NCI-H1436 (cell line): ENCODE measurements at regions not wholly inside any gene's neighbourhood (a gene's known extent, or its start where the extent isn't known, plus 50 kb on each side); places are given as distances from the start of the nearest gene placed in this dataset.

ENCODE experiments used
- DNase-seq: peaks from one replicate; lab custom pipeline; 2025; lab: John Stamatoyannopoulos, UW

DNA sequence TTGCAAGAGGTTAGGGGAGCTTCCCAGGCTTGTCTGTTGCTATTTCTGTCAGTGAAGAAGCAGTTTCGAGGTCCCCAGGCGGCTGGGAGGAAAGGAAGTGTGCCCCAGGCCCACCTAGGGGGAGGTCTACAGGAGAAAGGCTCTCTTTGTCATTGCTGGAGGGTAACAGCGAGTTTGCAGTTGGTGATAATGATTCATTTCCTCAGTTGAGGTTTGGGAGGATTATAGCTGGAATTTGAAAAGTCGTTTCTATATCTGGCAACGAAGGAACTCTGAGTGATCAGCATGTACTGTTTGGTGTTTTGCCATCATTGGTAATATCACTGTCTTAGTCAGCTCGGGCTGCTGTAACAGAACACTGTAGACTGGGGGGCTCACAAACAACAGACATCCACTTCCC, 65.5 kb upstream of the UBE3A start:
- no peak for DNase-seq

DNA sequence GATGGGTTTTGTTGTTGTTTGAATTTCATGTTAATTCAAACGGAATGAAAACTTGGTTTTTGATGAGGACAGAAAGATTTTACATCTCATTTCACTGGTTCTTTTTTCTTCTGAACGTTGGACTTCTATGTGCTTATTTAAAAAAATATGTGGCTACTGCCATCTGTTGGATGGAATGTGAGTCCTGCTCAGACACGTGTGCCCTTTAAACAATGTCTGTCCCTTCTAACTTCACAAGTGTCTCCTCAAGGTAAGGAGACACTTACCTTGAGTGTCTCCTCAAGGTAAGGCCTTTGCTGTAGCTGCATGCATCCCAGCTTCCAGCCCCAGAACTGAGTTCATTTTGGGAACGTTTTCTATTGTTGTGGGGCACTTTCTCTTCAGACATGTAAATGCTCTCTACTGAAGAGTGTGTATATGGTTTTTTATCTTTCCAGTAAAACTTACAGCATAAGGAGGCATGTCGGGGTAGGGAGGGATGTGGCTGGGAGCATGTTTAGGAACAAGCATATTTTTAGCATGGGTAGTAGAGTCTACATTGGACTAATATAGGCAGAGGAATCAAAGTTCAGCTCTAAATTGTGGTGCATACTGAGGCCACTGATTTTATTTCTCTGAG, 63.1 kb upstream of the UBE3A start:
- DNase-seq: peak; percentile 6

DNA sequence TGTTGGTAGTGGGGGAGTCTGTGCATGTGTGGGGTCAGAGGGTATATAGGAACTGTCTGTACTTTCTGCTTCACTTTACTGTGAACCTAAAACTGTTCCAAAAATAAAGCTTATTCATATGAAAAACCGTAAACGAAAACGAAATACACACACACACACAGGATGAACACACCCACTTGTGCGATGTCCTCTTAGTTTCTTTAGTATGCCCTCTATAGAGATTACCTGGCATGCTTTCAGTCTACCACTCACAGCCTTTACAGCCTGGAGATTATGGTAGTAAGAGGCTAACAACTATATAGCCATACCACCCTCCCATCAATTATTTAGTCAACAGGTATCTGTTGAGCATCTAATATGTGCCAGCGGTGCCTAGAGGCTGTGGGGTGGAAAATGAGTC, 60.0 kb upstream of the UBE3A start:
- DNase-seq: no peak

DNA sequence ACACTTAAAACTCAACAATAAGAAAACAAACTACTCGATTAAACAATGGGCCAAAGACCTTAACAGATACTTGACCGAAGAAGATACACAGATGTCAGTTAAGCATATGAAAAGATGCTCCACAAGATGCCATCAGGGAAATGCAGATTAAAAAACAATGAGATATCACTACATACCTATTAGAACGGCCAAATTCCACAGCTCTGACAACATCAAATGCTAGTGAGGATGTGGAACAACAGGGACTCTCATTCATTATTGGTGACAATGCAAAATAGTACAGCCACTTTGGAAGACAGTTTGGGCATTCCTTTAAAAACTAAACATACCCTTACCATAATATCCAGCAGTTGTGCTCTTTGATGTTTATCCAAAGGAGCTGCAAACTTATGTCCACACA, 59.1 kb upstream of the UBE3A start:
- DNase-seq: no peak

DNA sequence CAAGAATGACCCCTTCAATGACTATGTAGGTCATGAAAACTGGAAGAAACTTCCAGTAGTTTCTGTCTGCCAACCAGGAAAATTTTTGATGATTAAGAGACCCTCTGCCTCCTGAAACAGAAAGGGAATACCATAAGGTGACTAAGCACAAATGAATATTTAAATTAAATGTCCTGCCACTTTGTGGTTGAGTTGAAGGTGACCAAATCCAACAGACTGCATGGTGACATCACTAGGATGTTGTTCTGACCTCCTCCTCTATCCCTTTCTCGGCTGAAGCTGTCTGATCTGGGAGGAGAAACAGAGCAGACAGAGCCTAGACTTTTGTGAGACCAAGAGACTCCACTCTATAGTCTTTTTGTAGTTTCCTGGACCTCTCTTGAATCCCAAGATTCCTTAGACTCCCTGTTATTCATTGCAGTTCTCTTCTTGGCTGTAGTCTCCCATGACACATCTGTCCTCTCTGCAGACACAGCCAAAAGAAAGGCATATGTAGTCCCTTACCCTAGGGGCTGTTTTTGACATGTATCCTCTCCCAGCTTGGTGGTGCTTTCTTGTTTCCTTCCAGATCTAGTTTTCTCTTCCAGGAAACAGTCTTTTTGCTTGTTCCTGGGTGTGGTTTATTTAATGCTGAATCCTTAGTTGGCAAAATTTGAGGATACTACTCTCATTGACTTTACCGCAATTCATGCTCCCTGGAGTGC, 55.2 kb upstream of the UBE3A start:
- no peak for DNase-seq

DNA sequence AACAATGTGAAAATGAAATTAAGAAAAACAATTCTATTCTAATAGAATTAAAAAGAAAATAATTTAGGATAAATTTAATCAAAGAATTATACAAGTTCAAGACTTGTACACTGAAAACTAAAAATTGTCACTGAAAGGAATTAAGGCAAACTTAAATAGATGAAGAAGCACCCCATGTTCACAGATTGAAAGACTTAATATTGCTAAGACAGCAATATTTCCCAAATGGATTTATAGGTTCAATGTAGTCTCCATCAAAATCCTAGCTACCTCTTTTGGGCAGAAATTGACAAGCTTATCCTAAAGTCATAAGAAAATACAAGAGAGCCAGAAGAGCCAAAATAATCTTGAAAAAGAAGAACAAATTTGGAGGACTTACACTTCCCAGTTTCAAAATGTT, 53.5 kb upstream of the UBE3A start:
- no peak for DNase-seq
